Renal pelvis (tissue), 1 donor: ENCODE measurements at regions not wholly inside any gene's neighbourhood (a gene's known extent, or its start where the extent isn't known, plus 50 kb on each side); places are given as distances from the start of the nearest gene placed in this dataset.

Experiments
- DNase-seq: peaks from one replicate; pipeline ENCODE4 v3.0.0-alpha.2; 2013

GRCh38 chr1:243916160-243916559 lies 66.1 kb upstream of the AKT3 start:
- no peak for DNase-seq

DNA sequence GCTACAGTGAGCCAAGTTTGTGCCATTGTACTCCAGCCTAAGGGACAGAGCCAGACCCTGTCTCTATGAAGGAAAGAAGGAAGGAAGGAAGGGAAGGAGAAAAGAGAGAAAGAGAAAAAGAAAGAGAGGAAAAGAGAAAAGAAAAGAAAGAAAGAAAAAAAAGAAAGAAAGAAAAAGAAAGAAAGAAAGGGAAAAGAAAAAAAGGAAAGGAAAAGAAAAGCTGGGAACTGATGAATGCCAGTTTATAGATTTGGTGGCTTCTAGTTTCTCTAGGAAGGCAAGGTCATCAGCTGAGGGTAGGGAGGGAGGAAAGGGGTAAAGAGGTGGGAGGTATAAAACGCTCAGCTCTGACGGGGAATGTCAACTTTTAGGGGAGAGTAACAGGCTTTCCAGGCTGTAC lies 62.3 kb upstream of the AKT3 start:
- DNase-seq = no peak

DNA sequence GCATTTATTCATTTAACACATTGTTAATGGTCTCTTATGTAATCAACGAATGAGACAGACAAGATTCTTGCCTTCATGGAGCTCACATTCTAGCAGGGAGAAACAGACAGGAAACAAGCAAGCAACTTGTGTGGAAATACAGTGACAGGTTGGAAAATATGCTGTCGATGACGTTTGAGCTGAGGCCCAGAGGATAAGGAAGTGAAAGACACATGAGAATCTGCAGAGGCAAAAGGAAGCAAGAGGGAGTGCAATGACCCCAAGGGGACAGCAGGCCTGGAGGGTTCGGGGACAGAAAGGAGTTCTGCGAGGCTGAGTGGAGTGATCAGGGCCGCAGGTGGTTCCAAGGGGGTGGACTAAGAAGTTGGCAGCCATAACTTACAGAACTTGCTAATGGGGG lies 60.6 kb upstream of the AKT3 start:
- DNase-seq = no peak

DNA sequence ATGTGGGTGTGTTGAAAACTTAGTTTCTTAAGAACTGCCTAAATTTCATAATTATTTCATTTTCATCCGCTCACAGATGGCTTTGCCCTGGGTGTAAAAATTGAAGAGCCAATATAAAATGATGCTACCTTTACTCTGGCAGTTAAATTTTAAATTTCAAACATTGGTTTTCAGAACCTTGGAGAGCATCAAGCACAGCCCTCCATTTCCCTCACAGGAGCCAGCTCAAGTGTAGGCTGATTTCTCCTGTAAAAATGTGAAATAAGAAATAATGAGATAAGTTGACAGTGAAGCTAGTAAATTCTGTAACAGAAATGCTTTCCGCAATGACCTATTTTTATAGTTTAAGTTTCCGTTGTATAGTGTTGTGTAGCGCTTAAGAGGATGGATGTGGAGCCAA lies 53.9 kb upstream of the AKT3 start:
- peak; percentile 29 for DNase-seq

GRCh38 chr1:243903041-243903440 lies 53.0 kb upstream of the AKT3 start:
- no peak for DNase-seq

GRCh38 chr1:243902100-243902499 lies 52.1 kb upstream of the AKT3 start:
- no peak for DNase-seq
